Endothelial cell of umbilical vein (primary cell): ENCODE measurements at regions not wholly inside any gene's neighbourhood (a gene's known extent, or its start where the extent isn't known, plus 50 kb on each side); places are given as distances from the start of the nearest gene placed in this dataset.

ENCODE experiments used
- BruUV-seq: library from RNA; stranded (reverse); fragments of 400-500 nt; replicated peaks from 2 replicates; lab custom pipeline; 2021; lab: Mats Ljungman, UMichigan
- CTCF ChIA-PET: fragments of 300-600, 350-600 bp; sonication (Branson Sonifier 250); formaldehyde crosslinking; loops from one replicate; lab custom pipeline; 2021; ENCODE audit warnings: antibody characterized with exemption, inconsistent platforms; lab: Charles Lee
- POLR2A ChIA-PET: fragments of 300-600, 350-600 bp; sonication (Branson Sonifier 250); formaldehyde crosslinking; loops from one replicate; lab custom pipeline; 2021; ENCODE audit warnings: antibody characterized with exemption, inconsistent platforms; lab: Charles Lee
- DNase-seq: peaks from one replicate; pipeline ENCODE4 v3.0.0-alpha.2; 2011; ENCODE audit warnings: low read depth, low spot score
- FAIRE-seq: peaks from 2 replicates; lab custom pipeline; 2011; peaks lifted over from hg19 to GRCh38; lab: Jason Lieb, UNC
- H2AFZ ChIP-seq: 2 replicates; pipeline ENCODE4 v1.6.0; 2012; ENCODE audit warnings: low read depth, low read length, control low read depth, inconsistent platforms
- H3K27ac ChIP-seq: 2 replicates; pipeline ENCODE4 v1.5.1; 2011; ENCODE audit warnings: low read depth, mild to moderate bottlenecking, control low read depth, low read length, moderate library complexity; ENCODE audit not compliant: insufficient read depth
- H3K27me3 ChIP-seq, 2 experiments: 2 replicates each; pipeline versions ENCODE4 v1.6.0 to v1.6.1; 2011; ENCODE audit warnings: low read length in 2 of 2, mixed read lengths in 1 of 2; ENCODE audit not compliant: control insufficient read depth in 2 of 2, insufficient read depth in 2 of 2
- H3K36me3 ChIP-seq, 2 experiments: 2 replicates in 1 of 2; 3 replicates in 1 of 2; pipeline ENCODE4 v1.5.1; 2011; ENCODE audit warnings: low read length in 2 of 2, mild to moderate bottlenecking in 1 of 2, moderate library complexity in 1 of 2; ENCODE audit not compliant: control insufficient read depth in 2 of 2, insufficient read depth in 2 of 2; ENCODE audit errors: extremely low read depth in 1 of 2
- H3K4me1 ChIP-seq: 3 replicates; pipeline ENCODE4 v1.5.1; 2011; ENCODE audit warnings: mild to moderate bottlenecking, low read length; ENCODE audit not compliant: control insufficient read depth, insufficient read depth; ENCODE audit errors: extremely low read depth
- H3K4me2 ChIP-seq: 2 replicates; pipeline ENCODE4 v1.6.1; 2011; ENCODE audit warnings: low read length, control low read depth, mixed read lengths; ENCODE audit not compliant: insufficient read depth
- H3K4me3 ChIP-seq, 3 experiments: fragments of 200-600 bp in 1 of 3; sonication (generic), shearing (Covaris generic) in 1 of 3; replicated peaks in 1 of 3; 2 replicates each; pipeline ENCODE4 v1.5.1; 2011 to 2016; ENCODE audit warnings: control low read depth in 3 of 3, low read length in 3 of 3, mild to moderate bottlenecking in 2 of 3, inconsistent platforms in 1 of 3, low read depth in 1 of 3, moderate library complexity in 1 of 3; ENCODE audit not compliant: insufficient read depth in 1 of 3
- H3K79me2 ChIP-seq: 2 replicates; pipeline ENCODE4 v1.6.0; 2012; ENCODE audit warnings: low read length, inconsistent platforms; ENCODE audit not compliant: control insufficient read depth, insufficient read depth
- H3K9ac ChIP-seq: replicated peaks from 2 replicates; pipeline ENCODE3; 2011; ENCODE audit warnings: low read length, control low read depth; ENCODE audit not compliant: insufficient read depth; ENCODE audit errors: extremely low read depth
- H3K9me1 ChIP-seq: replicated peaks from 3 replicates; pipeline ENCODE4 v1.6.0; 2011; ENCODE audit warnings: mild to moderate bottlenecking, low read length; ENCODE audit not compliant: control insufficient read depth, insufficient read depth; ENCODE audit errors: extremely low read depth
- H3K9me3 ChIP-seq: replicated peaks from 2 replicates; pipeline ENCODE4 v1.5.1; 2012; ENCODE audit warnings: low read length, inconsistent platforms; ENCODE audit not compliant: control insufficient read depth, insufficient read depth
- H4K20me1 ChIP-seq: replicated peaks from 2 replicates; pipeline ENCODE3; 2011; ENCODE audit warnings: mild to moderate bottlenecking, low read length; ENCODE audit not compliant: control insufficient read depth, insufficient read depth; ENCODE audit errors: extremely low read depth
- CTCF ChIP-seq, 2 donors: IDR thresholded peaks; 1 replicate in 1 of 2; 2 replicates in 1 of 2; pipeline ENCODE4 v1.5.1; 2011; ENCODE audit warnings: low read length in 2 of 2, mild to moderate bottlenecking in 2 of 2, moderate library complexity in 2 of 2, control low read depth in 1 of 2, inconsistent platforms in 1 of 2, low read depth in 1 of 2; ENCODE audit not compliant: insufficient read depth in 1 of 2; ENCODE audit errors: extremely low read depth in 1 of 2
- EZH2 ChIP-seq: IDR thresholded peaks from 2 replicates; pipeline ENCODE4 v1.6.1; 2012; ENCODE audit warnings: borderline replicate concordance, low read depth, mild to moderate bottlenecking, moderate library complexity, low read length, inconsistent platforms; ENCODE audit not compliant: severe bottlenecking
- FOS ChIP-seq: IDR thresholded peaks from 2 replicates; pipeline ENCODE4 v1.6.1; 2011; ENCODE audit warnings: mild to moderate bottlenecking, low read length, moderate library complexity, borderline replicate concordance; ENCODE audit not compliant: insufficient read depth
- GATA2 ChIP-seq: IDR thresholded peaks from 2 replicates; pipeline ENCODE4 v1.7.0; 2011; ENCODE audit warnings: low read depth, mild to moderate bottlenecking, moderate library complexity, mixed read lengths, low read length; ENCODE audit not compliant: insufficient read length, insufficient read depth
- JUN ChIP-seq: IDR thresholded peaks from 2 replicates; pipeline ENCODE4 v1.6.1; 2011; ENCODE audit warnings: borderline replicate concordance, low read depth; ENCODE audit not compliant: insufficient read length, insufficient read depth
- MAX ChIP-seq: IDR thresholded peaks from 2 replicates; pipeline ENCODE4 v1.6.1; 2011; ENCODE audit not compliant: insufficient read depth, insufficient read length
- MYC ChIP-seq: IDR thresholded peaks from one replicate; pipeline ENCODE4 v1.6.1; 2011; ENCODE audit warnings: mild to moderate bottlenecking, low read depth, low read length
- POLR2A ChIP-seq: IDR thresholded peaks from 2 replicates; pipeline ENCODE4 v1.6.1; 2012; ENCODE audit warnings: low read depth, mild to moderate bottlenecking, control low read depth, low read length
- POLR2AphosphoS5 ChIP-seq: IDR thresholded peaks from 2 replicates; pipeline ENCODE4 v1.6.1; 2012; ENCODE audit warnings: low read depth, mild to moderate bottlenecking, control low read depth, low read length, moderate library complexity; ENCODE audit not compliant: insufficient read depth
- dilution Hi-C: fragments of 300-500 bp; cut with MboI; formaldehyde crosslinking; loops from one replicate; pipeline ENCODE4 v1.15.0; 2019; ENCODE audit warnings: low sequenced_read_pairs; ENCODE audit not compliant: extremely low pct_ligation_motif_present
- intact Hi-C: fragments of 100-400 bp; cut with micrococcal nuclease; formaldehyde crosslinking; loops from one replicate; pipeline ENCODE4 v1.10.0; 2022

DNA sequence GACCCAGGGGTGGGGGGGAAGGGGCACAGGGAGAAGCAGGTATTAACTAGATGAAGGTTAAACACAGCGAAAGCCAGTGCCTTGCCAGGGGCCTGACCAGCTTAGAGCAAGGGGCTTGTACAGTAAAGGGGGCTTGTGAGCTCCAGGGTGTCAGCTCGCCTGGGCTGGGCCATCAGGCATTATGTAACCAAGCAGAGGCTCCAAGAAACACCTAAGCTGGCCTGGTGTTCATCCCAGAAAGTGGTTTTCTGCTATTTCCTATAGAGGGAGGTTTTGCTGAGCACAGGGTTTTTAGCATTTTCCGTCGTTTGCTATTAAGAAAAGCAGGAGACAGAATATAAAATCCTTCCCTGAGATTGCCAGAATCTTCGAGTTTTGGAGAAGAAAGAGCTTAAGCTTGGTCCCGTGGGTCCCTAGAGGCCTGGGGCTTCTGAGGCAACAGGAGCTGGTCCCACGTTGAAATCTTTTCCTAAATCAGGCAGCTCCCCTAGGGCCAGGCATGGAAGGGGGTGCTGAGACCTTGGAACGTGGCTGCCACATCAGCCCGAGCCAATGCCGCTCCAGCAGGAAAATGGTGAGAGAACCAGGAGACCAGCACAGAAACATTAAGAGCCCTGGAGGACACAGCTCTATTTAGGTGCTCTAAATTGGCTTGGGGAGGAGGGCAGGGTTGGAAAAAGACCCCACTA, 71.4 kb downstream of the ISG20 start:
- dilution Hi-C loops (no loop called here), intact Hi-C loops (no loop called here)
- Histone ChIP-seq H3K27ac (no peak overlapping the region), H3K4me3 (no peak overlapping the region), H3K9me1 (no peaks in the 10 kb centered on the region), H3K4me1 (peaks cover 10% of the 10 kb centered on the region), H3K4me2 (no peak overlapping the region), H3K79me2 (no peaks in the 10 kb centered on the region), H3K36me3 (no peaks in the 10 kb centered on the region), H3K9ac (no peak overlapping the region), H4K20me1 (no peaks in the 10 kb centered on the region), H3K27me3 (peaks cover 4% of the 10 kb centered on the region in 2 experiments), H3K9me3 (no peaks in the 10 kb centered on the region), H2AFZ (no peak overlapping the region)
- TF ChIP-seq JUN (no peak), MYC (no peak), POLR2AphosphoS5 (no peak), POLR2A (no peak), CTCF (IDR thresholded peaks at IDR 0.05; ENCODE audit: extremely low read depth in 1 of 2, insufficient read depth in 1 of 2, low read depth in 1 of 2, low read length in 2 of 2) (no peak), EZH2 (no peak), FOS (no peak), MAX (no peak), GATA2 (no peak)
- CTCF ChIA-PET: interaction anchor here (1.2 to 1.6 kb wide), 2 partner anchors 26 to 86 kb away, joined by 4 to 6 read pairs; no protein-coding TSS in a partner anchor
- no TSS peak for BruUV-seq
- POLR2A ChIA-PET: interaction anchor here (0.6 kb wide), 1 partner anchor 195 kb away, joined by 3 read pairs; no protein-coding TSS in a partner anchor
- DNase-seq: no peak
- FAIRE-seq: no peak
